ENCODE measurements at regions not wholly inside any gene's neighbourhood (a gene's known extent, or its start where the extent isn't known, plus 50 kb on each side); places are given as distances from the start of the nearest gene placed in this dataset.

- TF ChIP-seq EZH2 (IDR thresholded peaks at IDR 0.05) (no peak), POLR2AphosphoS5 (IDR thresholded peaks at IDR 0.05; ENCODE audit: borderline replicate concordance, low read depth, low read length) (no peak)
These were observed 585.6 kb downstream of the TBL1XR1 start for GRCh38 chr3:176611703-176612102.
